H9 (cell line): ENCODE measurements at regions not wholly inside any gene's neighbourhood (a gene's known extent, or its start where the extent isn't known, plus 50 kb on each side); places are given as distances from the start of the nearest gene placed in this dataset.

Experiments used
- DNase-seq: peaks from one replicate; pipeline ENCODE4 v3.0.0-alpha.2; 2017
- H2AFZ ChIP-seq: one replicate; pipeline ENCODE4 v1.6.1; 2013; ENCODE audit warnings: mild to moderate bottlenecking, low read length, control low read depth, moderate library complexity
- H2AK5ac ChIP-seq: 2 replicates; pipeline ENCODE4 v1.6.1; 2013; ENCODE audit warnings: low read length, control low read depth, mixed read lengths; ENCODE audit not compliant: insufficient read length
- H2BK120ac ChIP-seq: one replicate; pipeline ENCODE4 v1.6.1; 2013; ENCODE audit warnings: low read depth, mild to moderate bottlenecking, low read length, control low read depth, inconsistent platforms; ENCODE audit not compliant: poor library complexity, severe bottlenecking
- H2BK12ac ChIP-seq: 2 replicates; pipeline ENCODE4 v1.6.1; 2013; ENCODE audit warnings: low read length, control low read depth, mixed read lengths, low read depth; ENCODE audit not compliant: insufficient read length
- H2BK15ac ChIP-seq: 2 replicates; pipeline ENCODE4 v1.6.1; 2013; ENCODE audit warnings: low read depth, low read length, control low read depth
- H2BK20ac ChIP-seq: one replicate; pipeline ENCODE4 v1.6.1; 2013; ENCODE audit warnings: low read depth, mild to moderate bottlenecking, low read length, control low read depth, inconsistent platforms; ENCODE audit not compliant: poor library complexity, severe bottlenecking
- H2BK5ac ChIP-seq: 2 replicates; pipeline ENCODE4 v1.6.1; 2013; ENCODE audit warnings: low read length, control low read depth, mixed read lengths; ENCODE audit not compliant: insufficient read length
- H3K14ac ChIP-seq: 2 replicates; pipeline ENCODE4 v1.6.1; 2013; ENCODE audit warnings: low read length, control low read depth; ENCODE audit not compliant: insufficient read depth
- H3K18ac ChIP-seq: 2 replicates; pipeline ENCODE4 v1.6.1; 2013; ENCODE audit warnings: low read depth, mild to moderate bottlenecking, mixed read lengths, low read length, control low read depth; ENCODE audit not compliant: insufficient read length
- H3K23ac ChIP-seq: 2 replicates; pipeline ENCODE4 v1.6.1; 2013; ENCODE audit warnings: low read length, control low read depth, mixed read lengths, low read depth; ENCODE audit not compliant: insufficient read length
- H3K23me2 ChIP-seq: 2 replicates; pipeline ENCODE4 v1.6.1; 2013; ENCODE audit warnings: low read depth, mild to moderate bottlenecking, mixed read lengths, low read length, control low read depth; ENCODE audit not compliant: insufficient read length, poor library complexity, severe bottlenecking
- H3K27ac ChIP-seq: 2 replicates; pipeline ENCODE4 v1.5.1; 2013; ENCODE audit warnings: low read length, control low read depth, mixed read lengths, low read depth; ENCODE audit not compliant: insufficient read length
- H3K27me3 ChIP-seq: 2 replicates; pipeline ENCODE4 v1.6.1; 2013; ENCODE audit warnings: low read length, control low read depth, inconsistent platforms; ENCODE audit not compliant: insufficient read depth
- H3K4ac ChIP-seq: 2 replicates; pipeline ENCODE4 v1.6.1; 2013; ENCODE audit warnings: low read depth, mild to moderate bottlenecking, control low read depth, inconsistent platforms, low read length, moderate library complexity
- H3K4me1 ChIP-seq: 2 replicates; pipeline ENCODE4 v1.6.1; 2013; ENCODE audit warnings: low read length, control low read depth, inconsistent platforms; ENCODE audit not compliant: insufficient read depth
- H3K4me2 ChIP-seq: 2 replicates; pipeline ENCODE4 v1.6.1; 2013; ENCODE audit warnings: low read length, control low read depth, mixed read lengths; ENCODE audit not compliant: insufficient read length, insufficient read depth
- H3K56ac ChIP-seq: 2 replicates; pipeline ENCODE4 v1.6.1; 2013; ENCODE audit warnings: low read depth, mild to moderate bottlenecking, mixed read lengths, low read length, control low read depth; ENCODE audit not compliant: insufficient read length
- H3K79me1 ChIP-seq: 2 replicates; pipeline ENCODE4 v1.6.1; 2013; ENCODE audit warnings: low read depth, mild to moderate bottlenecking, moderate library complexity, low read length, control low read depth, inconsistent platforms; ENCODE audit not compliant: insufficient read depth, poor library complexity, severe bottlenecking
- H3K79me2 ChIP-seq: 2 replicates; pipeline ENCODE4 v1.6.1; 2013; ENCODE audit warnings: low read length, control low read depth, inconsistent platforms; ENCODE audit not compliant: insufficient read depth
- H3K9ac ChIP-seq: 2 replicates; pipeline ENCODE4 v1.6.1; 2013; ENCODE audit warnings: low read length, control low read depth, mixed read lengths; ENCODE audit not compliant: insufficient read length; ENCODE audit errors: extremely low read depth
- H3K9me3 ChIP-seq: one replicate; pipeline ENCODE4 v1.6.1; 2013; ENCODE audit warnings: low read depth, low read length, inconsistent platforms; ENCODE audit not compliant: control insufficient read depth
- H3T11ph ChIP-seq: one replicate; pipeline ENCODE4 v1.6.1; 2013; ENCODE audit warnings: mild to moderate bottlenecking, low read length, control low read depth, inconsistent platforms
- H4K20me1 ChIP-seq: one replicate; pipeline ENCODE4 v1.6.1; 2013; ENCODE audit not compliant: control insufficient read depth, insufficient read length, insufficient read depth
- H4K5ac ChIP-seq: 2 replicates; pipeline ENCODE4 v1.6.1; 2013; ENCODE audit warnings: low read depth, mild to moderate bottlenecking, mixed read lengths, low read length, control low read depth; ENCODE audit not compliant: insufficient read length
- H4K8ac ChIP-seq: replicated peaks from 2 replicates; pipeline ENCODE4 v1.6.1; 2013; ENCODE audit warnings: low read length, control low read depth, mixed read lengths, low read depth; ENCODE audit not compliant: insufficient read length
- H4K91ac ChIP-seq: 2 replicates; pipeline ENCODE4 v1.6.1; 2013; ENCODE audit warnings: low read depth, mild to moderate bottlenecking, moderate library complexity, mixed read lengths, low read length, control low read depth; ENCODE audit not compliant: insufficient read length
- H3K27ac Mint-ChIP-seq, 3 experiments: 2 replicates in 2 of 3; 3 replicates in 1 of 3; pipeline ENCODE4 v1.8.0; 2020 to 2021; ENCODE audit warnings: mixed read lengths in 3 of 3, mild to moderate bottlenecking in 1 of 3, moderate library complexity in 1 of 3
- H3K27me3 Mint-ChIP-seq: 2 replicates; pipeline ENCODE4 v1.8.0; 2021; ENCODE audit warnings: low read depth, mild to moderate bottlenecking, moderate library complexity, mixed read lengths
- H3K36me3 Mint-ChIP-seq, 3 experiments: 2 replicates in 2 of 3; 3 replicates in 1 of 3; pipeline ENCODE4 v1.8.0; 2020 to 2021; ENCODE audit warnings: low read depth in 3 of 3, mixed read lengths in 3 of 3; ENCODE audit not compliant: insufficient read depth in 1 of 3
- H3K4me1 Mint-ChIP-seq, 2 experiments: 2 replicates each; pipeline ENCODE4 v1.8.0; 2020; ENCODE audit warnings: mixed read lengths in 2 of 2
- H3K4me3 Mint-ChIP-seq, 2 experiments: 2 replicates in 1 of 2; 3 replicates in 1 of 2; pipeline ENCODE4 v1.8.0; 2020 to 2021; ENCODE audit warnings: mild to moderate bottlenecking in 2 of 2, mixed read lengths in 2 of 2, moderate library complexity in 1 of 2
- H3K9me3 Mint-ChIP-seq, 2 experiments: 2 replicates in 1 of 2; 3 replicates in 1 of 2; pipeline ENCODE4 v1.8.0; 2020; ENCODE audit warnings: mild to moderate bottlenecking in 2 of 2, mixed read lengths in 2 of 2, moderate library complexity in 1 of 2
- CTCF ChIP-seq: fragments of 200-600 bp; sonication (generic); conservative IDR thresholded peaks from 3 replicates; pipeline ENCODE4 v1.8.0; 2021; ENCODE audit warnings: antibody characterized with exemption, mild to moderate bottlenecking
- WGBS: extraction: QIAGEN DNeasy Blood & Tissue Kit; methylation state at CpG from one replicate; pipeline ENCODE4 v1.1.7; 2013; ENCODE audit warnings: missing lambda C conversion rate, low lambda C conversion rate, mixed read lengths; ENCODE audit not compliant: insufficient read length; ENCODE audit errors: extremely low coverage; 5-methylcytosine and 5-hydroxymethylcytosine counted together

DNA sequence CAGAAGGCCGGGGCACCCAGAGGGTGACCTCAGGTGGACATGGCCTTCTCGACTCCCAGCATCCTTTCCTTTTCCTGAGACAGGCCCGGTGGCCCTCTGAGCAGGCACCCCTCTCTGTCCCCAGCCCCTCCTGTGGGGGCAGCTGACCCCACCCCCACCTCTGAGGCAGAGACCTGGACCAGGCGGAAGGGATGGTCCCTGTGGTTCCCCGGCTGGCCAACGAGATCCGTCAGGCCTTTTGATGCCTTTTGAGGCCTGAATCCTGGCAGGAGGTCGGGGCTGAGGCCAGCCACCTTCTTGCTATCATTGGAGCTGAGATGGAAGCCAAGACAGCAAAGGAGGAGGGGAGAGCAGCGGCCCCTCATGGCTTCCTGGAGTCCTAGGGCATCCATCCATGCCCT is 50.2 kb upstream of the ACTRT2 start:
- Histone ChIP-seq H2AFZ (no peak overlapping the region), H3K27ac (no peak overlapping the region), H3K56ac (no peak overlapping the region), H4K20me1 (no peaks in the 10 kb centered on the region), H3K27me3 (no peaks in the 10 kb centered on the region), H3K4ac (no peak overlapping the region), H2BK5ac (no peak overlapping the region), H4K8ac (no peak overlapping the region), H3K23me2 (no peaks in the 10 kb centered on the region), H3K79me1 (no peaks in the 10 kb centered on the region), H3K4me2 (no peak overlapping the region), H2BK20ac (no peak overlapping the region), H4K5ac (no peak overlapping the region), H4K91ac (no peak overlapping the region), H3K79me2 (no peaks in the 10 kb centered on the region), H3K9me3 (peaks cover 82% of the 10 kb centered on the region), H3K14ac (no peak overlapping the region; the same call in 1 of the 2 replicates), H2BK15ac (no peak overlapping the region), H2BK12ac (no peak overlapping the region), H3K4me1 (no peaks in the 10 kb centered on the region), H3K18ac (no peak overlapping the region), H3K23ac (no peak overlapping the region), H2AK5ac (no peak overlapping the region), H3T11ph (no peak overlapping the region), H3K9ac (no peak overlapping the region), H2BK120ac (no peak overlapping the region)
- no peaks in the 10 kb centered on the region; the same call in 1 of the 2 replicates for H3K27me3 Mint-ChIP-seq
- no peak for DNase-seq
- H3K4me3 Mint-ChIP-seq: no peak overlapping the region
- no peak overlapping the region for H3K27ac Mint-ChIP-seq
- WGBS: no CpG with 5 or more reads among the region's 9 CpGs
- H3K36me3 Mint-ChIP-seq: peaks cover 0 to 18% (median 0%) of the 10 kb centered on the region in 3 experiments; a peak in 2 of 7 replicates
- H3K9me3 Mint-ChIP-seq: peaks cover 2 to 53% of the 10 kb centered on the region in 2 experiments; a peak in 4 of 5 replicates
- H3K4me1 Mint-ChIP-seq: no peaks in the 10 kb centered on the region
- no peak for TF ChIP-seq CTCF
